H9 (cell line): ENCODE measurements at regions not wholly inside any gene's neighbourhood (a gene's known extent, or its start where the extent isn't known, plus 50 kb on each side); places are given as distances from the start of the nearest gene placed in this dataset.

Experiments used
- DNase-seq: peaks from one replicate; pipeline ENCODE4 v3.0.0-alpha.2; 2017
- H2AFZ ChIP-seq: one replicate; pipeline ENCODE4 v1.6.1; 2013; ENCODE audit warnings: mild to moderate bottlenecking, low read length, control low read depth, moderate library complexity
- H2AK5ac ChIP-seq: 2 replicates; pipeline ENCODE4 v1.6.1; 2013; ENCODE audit warnings: low read length, control low read depth, mixed read lengths; ENCODE audit not compliant: insufficient read length
- H2BK120ac ChIP-seq: one replicate; pipeline ENCODE4 v1.6.1; 2013; ENCODE audit warnings: low read depth, mild to moderate bottlenecking, low read length, control low read depth, inconsistent platforms; ENCODE audit not compliant: poor library complexity, severe bottlenecking
- H2BK12ac ChIP-seq: 2 replicates; pipeline ENCODE4 v1.6.1; 2013; ENCODE audit warnings: low read length, control low read depth, mixed read lengths, low read depth; ENCODE audit not compliant: insufficient read length
- H2BK15ac ChIP-seq: 2 replicates; pipeline ENCODE4 v1.6.1; 2013; ENCODE audit warnings: low read depth, low read length, control low read depth
- H2BK20ac ChIP-seq: one replicate; pipeline ENCODE4 v1.6.1; 2013; ENCODE audit warnings: low read depth, mild to moderate bottlenecking, low read length, control low read depth, inconsistent platforms; ENCODE audit not compliant: poor library complexity, severe bottlenecking
- H2BK5ac ChIP-seq: 2 replicates; pipeline ENCODE4 v1.6.1; 2013; ENCODE audit warnings: low read length, control low read depth, mixed read lengths; ENCODE audit not compliant: insufficient read length
- H3K14ac ChIP-seq: 2 replicates; pipeline ENCODE4 v1.6.1; 2013; ENCODE audit warnings: low read length, control low read depth; ENCODE audit not compliant: insufficient read depth
- H3K18ac ChIP-seq: 2 replicates; pipeline ENCODE4 v1.6.1; 2013; ENCODE audit warnings: low read depth, mild to moderate bottlenecking, mixed read lengths, low read length, control low read depth; ENCODE audit not compliant: insufficient read length
- H3K23ac ChIP-seq: 2 replicates; pipeline ENCODE4 v1.6.1; 2013; ENCODE audit warnings: low read length, control low read depth, mixed read lengths, low read depth; ENCODE audit not compliant: insufficient read length
- H3K23me2 ChIP-seq: 2 replicates; pipeline ENCODE4 v1.6.1; 2013; ENCODE audit warnings: low read depth, mild to moderate bottlenecking, mixed read lengths, low read length, control low read depth; ENCODE audit not compliant: insufficient read length, poor library complexity, severe bottlenecking
- H3K27ac ChIP-seq: 2 replicates; pipeline ENCODE4 v1.5.1; 2013; ENCODE audit warnings: low read length, control low read depth, mixed read lengths, low read depth; ENCODE audit not compliant: insufficient read length
- H3K27me3 ChIP-seq: 2 replicates; pipeline ENCODE4 v1.6.1; 2013; ENCODE audit warnings: low read length, control low read depth, inconsistent platforms; ENCODE audit not compliant: insufficient read depth
- H3K4ac ChIP-seq: 2 replicates; pipeline ENCODE4 v1.6.1; 2013; ENCODE audit warnings: low read depth, mild to moderate bottlenecking, control low read depth, inconsistent platforms, low read length, moderate library complexity
- H3K4me1 ChIP-seq: 2 replicates; pipeline ENCODE4 v1.6.1; 2013; ENCODE audit warnings: low read length, control low read depth, inconsistent platforms; ENCODE audit not compliant: insufficient read depth
- H3K4me2 ChIP-seq: 2 replicates; pipeline ENCODE4 v1.6.1; 2013; ENCODE audit warnings: low read length, control low read depth, mixed read lengths; ENCODE audit not compliant: insufficient read length, insufficient read depth
- H3K56ac ChIP-seq: 2 replicates; pipeline ENCODE4 v1.6.1; 2013; ENCODE audit warnings: low read depth, mild to moderate bottlenecking, mixed read lengths, low read length, control low read depth; ENCODE audit not compliant: insufficient read length
- H3K79me1 ChIP-seq: 2 replicates; pipeline ENCODE4 v1.6.1; 2013; ENCODE audit warnings: low read depth, mild to moderate bottlenecking, moderate library complexity, low read length, control low read depth, inconsistent platforms; ENCODE audit not compliant: insufficient read depth, poor library complexity, severe bottlenecking
- H3K79me2 ChIP-seq: 2 replicates; pipeline ENCODE4 v1.6.1; 2013; ENCODE audit warnings: low read length, control low read depth, inconsistent platforms; ENCODE audit not compliant: insufficient read depth
- H3K9ac ChIP-seq: 2 replicates; pipeline ENCODE4 v1.6.1; 2013; ENCODE audit warnings: low read length, control low read depth, mixed read lengths; ENCODE audit not compliant: insufficient read length; ENCODE audit errors: extremely low read depth
- H3K9me3 ChIP-seq: one replicate; pipeline ENCODE4 v1.6.1; 2013; ENCODE audit warnings: low read depth, low read length, inconsistent platforms; ENCODE audit not compliant: control insufficient read depth
- H3T11ph ChIP-seq: one replicate; pipeline ENCODE4 v1.6.1; 2013; ENCODE audit warnings: mild to moderate bottlenecking, low read length, control low read depth, inconsistent platforms
- H4K20me1 ChIP-seq: one replicate; pipeline ENCODE4 v1.6.1; 2013; ENCODE audit not compliant: control insufficient read depth, insufficient read length, insufficient read depth
- H4K5ac ChIP-seq: 2 replicates; pipeline ENCODE4 v1.6.1; 2013; ENCODE audit warnings: low read depth, mild to moderate bottlenecking, mixed read lengths, low read length, control low read depth; ENCODE audit not compliant: insufficient read length
- H4K8ac ChIP-seq: replicated peaks from 2 replicates; pipeline ENCODE4 v1.6.1; 2013; ENCODE audit warnings: low read length, control low read depth, mixed read lengths, low read depth; ENCODE audit not compliant: insufficient read length
- H4K91ac ChIP-seq: 2 replicates; pipeline ENCODE4 v1.6.1; 2013; ENCODE audit warnings: low read depth, mild to moderate bottlenecking, moderate library complexity, mixed read lengths, low read length, control low read depth; ENCODE audit not compliant: insufficient read length
- H3K27ac Mint-ChIP-seq, 3 experiments: 2 replicates in 2 of 3; 3 replicates in 1 of 3; pipeline ENCODE4 v1.8.0; 2020 to 2021; ENCODE audit warnings: mixed read lengths in 3 of 3, mild to moderate bottlenecking in 1 of 3, moderate library complexity in 1 of 3
- H3K27me3 Mint-ChIP-seq: 2 replicates; pipeline ENCODE4 v1.8.0; 2021; ENCODE audit warnings: low read depth, mild to moderate bottlenecking, moderate library complexity, mixed read lengths
- H3K36me3 Mint-ChIP-seq, 3 experiments: 2 replicates in 2 of 3; 3 replicates in 1 of 3; pipeline ENCODE4 v1.8.0; 2020 to 2021; ENCODE audit warnings: low read depth in 3 of 3, mixed read lengths in 3 of 3; ENCODE audit not compliant: insufficient read depth in 1 of 3
- H3K4me1 Mint-ChIP-seq, 2 experiments: 2 replicates each; pipeline ENCODE4 v1.8.0; 2020; ENCODE audit warnings: mixed read lengths in 2 of 2
- H3K4me3 Mint-ChIP-seq, 2 experiments: 2 replicates in 1 of 2; 3 replicates in 1 of 2; pipeline ENCODE4 v1.8.0; 2020 to 2021; ENCODE audit warnings: mild to moderate bottlenecking in 2 of 2, mixed read lengths in 2 of 2, moderate library complexity in 1 of 2
- H3K9me3 Mint-ChIP-seq, 2 experiments: 2 replicates in 1 of 2; 3 replicates in 1 of 2; pipeline ENCODE4 v1.8.0; 2020; ENCODE audit warnings: mild to moderate bottlenecking in 2 of 2, mixed read lengths in 2 of 2, moderate library complexity in 1 of 2
- WGBS: extraction: QIAGEN DNeasy Blood & Tissue Kit; methylation state at CpG from one replicate; pipeline ENCODE4 v1.1.7; 2013; ENCODE audit warnings: missing lambda C conversion rate, low lambda C conversion rate, mixed read lengths; ENCODE audit not compliant: insufficient read length; ENCODE audit errors: extremely low coverage; 5-methylcytosine and 5-hydroxymethylcytosine counted together
- TF ChIP-seq, protein P1 (sequence below): fragments of 200-600 bp; sonication (generic); conservative IDR thresholded peaks from 3 replicates; pipeline ENCODE4 v1.8.0; 2021; ENCODE audit warnings: antibody characterized with exemption, mild to moderate bottlenecking

DNA sequence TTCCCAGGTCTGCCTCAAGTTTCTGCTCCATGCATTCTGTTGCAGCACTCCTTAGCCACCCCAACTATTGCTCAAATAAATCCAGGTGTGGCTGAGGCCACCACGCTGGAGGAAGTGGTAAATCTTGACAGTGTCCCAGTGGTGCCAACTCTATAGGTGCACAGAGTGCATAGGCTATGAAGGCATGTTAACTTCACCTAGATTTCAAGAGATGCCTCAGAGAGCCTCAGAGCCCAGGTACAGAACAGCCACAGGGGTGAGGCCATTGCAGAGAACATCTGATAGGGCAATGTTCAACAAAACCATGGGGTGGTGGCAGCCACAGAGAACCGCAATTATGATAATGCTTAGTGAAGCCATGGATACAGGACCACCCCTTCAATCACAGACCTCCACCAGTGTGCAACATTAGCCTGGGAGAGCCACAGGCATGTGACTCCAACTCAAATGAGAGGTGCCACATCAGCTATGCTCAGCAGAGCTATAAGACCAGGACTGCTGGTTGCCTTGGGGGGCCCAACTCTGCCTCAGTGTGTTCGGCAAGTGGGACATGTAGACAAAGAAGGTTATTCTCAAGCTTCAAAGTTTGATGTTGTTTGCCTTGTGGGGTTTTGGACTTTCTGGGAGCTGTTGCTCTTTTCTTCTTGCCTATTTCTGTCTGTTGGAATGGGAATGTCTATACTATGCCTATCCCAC is 468.7 kb downstream of the ANKRD50 start:
- no peak overlapping the region for H2BK120ac ChIP-seq
- no peaks in the 10 kb centered on the region for H3K27me3 ChIP-seq
- no peak overlapping the region for H2BK15ac ChIP-seq
- H2BK12ac ChIP-seq: no peak overlapping the region
- H3K18ac ChIP-seq: no peak overlapping the region
- H2BK5ac ChIP-seq: no peak overlapping the region
- no peaks in the 10 kb centered on the region for H3K4me1 Mint-ChIP-seq
- H3K9ac ChIP-seq: no peak overlapping the region
- no peak overlapping the region for H3T11ph ChIP-seq
- no peaks in the 10 kb centered on the region for H3K79me2 ChIP-seq
- H2BK20ac ChIP-seq: no peak overlapping the region
- no peak overlapping the region for H4K8ac ChIP-seq
- H4K91ac ChIP-seq: no peak overlapping the region
- no peaks in the 10 kb centered on the region for H3K79me1 ChIP-seq
- WGBS: no CpG with 5 or more reads among the region's 3 CpGs
- no peak overlapping the region for H3K23ac ChIP-seq
- H2AK5ac ChIP-seq: no peak overlapping the region
- H3K27ac Mint-ChIP-seq: no peak overlapping the region
- DNase-seq: no peak
- no peaks in the 10 kb centered on the region for H4K20me1 ChIP-seq
- H3K4me3 Mint-ChIP-seq: no peak overlapping the region
- H3K14ac ChIP-seq: no peak overlapping the region
- H3K4ac ChIP-seq: no peak overlapping the region
- H3K23me2 ChIP-seq: no peaks in the 10 kb centered on the region
- no peak overlapping the region for H4K5ac ChIP-seq
- H3K36me3 Mint-ChIP-seq: peaks cover 2 to 19% (median 2%) of the 10 kb centered on the region in 3 experiments; a peak in 4 of 7 replicates
- no peak overlapping the region for H2AFZ ChIP-seq
- H3K4me1 ChIP-seq: no peaks in the 10 kb centered on the region
- H3K56ac ChIP-seq: no peak overlapping the region
- H3K9me3 ChIP-seq: no peaks in the 10 kb centered on the region
- H3K4me2 ChIP-seq: no peak overlapping the region
- TF ChIP-seq, protein P1, sequence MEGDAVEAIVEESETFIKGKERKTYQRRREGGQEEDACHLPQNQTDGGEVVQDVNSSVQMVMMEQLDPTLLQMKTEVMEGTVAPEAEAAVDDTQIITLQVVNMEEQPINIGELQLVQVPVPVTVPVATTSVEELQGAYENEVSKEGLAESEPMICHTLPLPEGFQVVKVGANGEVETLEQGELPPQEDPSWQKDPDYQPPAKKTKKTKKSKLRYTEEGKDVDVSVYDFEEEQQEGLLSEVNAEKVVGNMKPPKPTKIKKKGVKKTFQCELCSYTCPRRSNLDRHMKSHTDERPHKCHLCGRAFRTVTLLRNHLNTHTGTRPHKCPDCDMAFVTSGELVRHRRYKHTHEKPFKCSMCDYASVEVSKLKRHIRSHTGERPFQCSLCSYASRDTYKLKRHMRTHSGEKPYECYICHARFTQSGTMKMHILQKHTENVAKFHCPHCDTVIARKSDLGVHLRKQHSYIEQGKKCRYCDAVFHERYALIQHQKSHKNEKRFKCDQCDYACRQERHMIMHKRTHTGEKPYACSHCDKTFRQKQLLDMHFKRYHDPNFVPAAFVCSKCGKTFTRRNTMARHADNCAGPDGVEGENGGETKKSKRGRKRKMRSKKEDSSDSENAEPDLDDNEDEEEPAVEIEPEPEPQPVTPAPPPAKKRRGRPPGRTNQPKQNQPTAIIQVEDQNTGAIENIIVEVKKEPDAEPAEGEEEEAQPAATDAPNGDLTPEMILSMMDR: no peak
- H3K27me3 Mint-ChIP-seq: no peaks in the 10 kb centered on the region
- H3K9me3 Mint-ChIP-seq: peaks cover 10 to 23% of the 10 kb centered on the region in 2 experiments
- no peak overlapping the region for H3K27ac ChIP-seq
